Ecto neural progenitor cell (in vitro differentiated cells): ENCODE measurements at regions not wholly inside any gene's neighbourhood (a gene's known extent, or its start where the extent isn't known, plus 50 kb on each side); places are given as distances from the start of the nearest gene placed in this dataset.

Experiments
- DNase-seq: peaks from one replicate; pipeline ENCODE4 v3.0.0-alpha.2; 2018; ENCODE audit warnings: low spot score

DNA sequence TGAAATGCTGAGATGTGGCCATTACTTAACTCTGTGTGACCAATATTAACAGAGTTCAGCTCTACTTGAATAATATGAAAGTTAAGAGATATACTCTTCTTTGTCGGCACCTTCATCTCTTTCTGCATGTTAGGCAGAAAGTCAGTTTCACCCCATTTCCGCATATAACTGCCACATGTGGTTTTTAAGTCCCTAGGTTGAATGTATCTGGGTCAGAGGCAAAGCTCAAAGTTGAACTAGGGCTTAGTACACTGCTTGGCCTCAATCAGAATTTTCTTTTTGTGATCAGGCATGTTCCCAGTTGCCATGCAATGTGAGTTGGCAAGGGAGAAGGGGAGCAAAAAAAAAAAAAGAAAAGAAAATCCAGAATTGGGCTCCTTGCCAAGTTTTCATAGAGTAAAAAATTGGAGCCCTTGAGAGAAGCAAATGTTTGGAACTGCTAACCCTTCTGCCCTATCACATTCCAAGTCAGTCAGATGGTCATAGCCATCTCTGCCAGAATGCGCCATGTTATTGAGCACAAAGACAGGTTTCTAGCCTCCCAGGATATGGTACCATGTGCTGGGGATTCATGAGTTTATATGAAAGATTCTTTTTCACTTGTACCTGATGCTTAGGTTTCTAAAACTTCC, 251.2 kb upstream of the RORB start:
- DNase-seq: no peak

DNA sequence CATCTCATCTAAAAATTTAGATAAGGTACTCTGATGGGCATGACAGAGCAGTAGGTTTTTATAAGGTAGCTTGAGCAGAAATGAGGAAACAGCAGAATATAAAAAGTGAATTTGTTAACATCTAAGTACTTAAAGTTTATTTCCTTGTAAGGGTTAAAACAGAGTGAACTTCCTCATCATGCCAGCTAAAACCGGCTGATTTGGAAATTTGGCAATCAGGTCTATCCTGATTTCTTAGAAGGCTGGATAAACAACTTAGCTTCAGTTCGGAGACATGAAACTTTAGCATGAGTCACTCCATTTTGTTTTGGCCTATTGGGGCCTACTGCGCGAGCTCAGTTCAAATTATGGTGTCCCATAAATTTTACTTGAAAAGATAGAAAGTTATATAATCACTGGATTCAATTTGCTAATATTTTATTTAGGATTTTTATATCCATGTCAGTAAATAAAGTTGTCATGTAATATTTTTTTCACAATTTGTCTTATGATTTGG, 241.6 kb upstream of the RORB start:
- no peak for DNase-seq

DNA sequence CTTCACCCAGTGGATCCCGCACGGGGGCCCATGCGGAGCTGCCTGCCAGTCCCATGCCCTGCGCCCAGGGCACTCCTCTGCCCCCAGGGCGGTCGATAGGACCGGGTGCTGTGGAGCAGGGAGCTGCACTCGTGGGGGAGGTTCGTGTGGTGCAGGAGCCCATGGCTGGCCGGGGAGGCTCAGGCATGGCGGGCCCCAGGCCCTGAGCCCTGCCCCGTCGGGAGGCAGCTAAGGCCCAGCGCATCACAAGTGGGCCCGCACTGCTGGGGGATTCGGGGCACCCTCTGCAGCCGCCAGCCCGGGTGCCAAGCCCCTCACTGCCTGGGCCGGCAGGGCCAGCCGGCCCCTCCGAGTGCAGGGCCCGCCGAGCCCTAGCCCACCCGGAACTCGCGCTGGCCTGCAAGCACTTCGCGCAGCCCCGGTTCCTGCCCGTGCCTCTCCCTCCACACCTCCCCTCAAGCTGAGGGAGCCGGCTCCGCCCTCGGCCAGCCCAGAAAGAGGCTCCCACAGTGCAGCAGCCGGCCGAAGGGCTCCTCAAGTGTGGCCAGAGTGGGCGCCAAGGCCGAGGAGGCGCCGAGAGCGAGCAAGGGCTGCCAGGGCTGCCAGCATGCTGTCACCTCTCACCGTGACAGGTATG, 221.1 kb upstream of the RORB start:
- no peak for DNase-seq

DNA sequence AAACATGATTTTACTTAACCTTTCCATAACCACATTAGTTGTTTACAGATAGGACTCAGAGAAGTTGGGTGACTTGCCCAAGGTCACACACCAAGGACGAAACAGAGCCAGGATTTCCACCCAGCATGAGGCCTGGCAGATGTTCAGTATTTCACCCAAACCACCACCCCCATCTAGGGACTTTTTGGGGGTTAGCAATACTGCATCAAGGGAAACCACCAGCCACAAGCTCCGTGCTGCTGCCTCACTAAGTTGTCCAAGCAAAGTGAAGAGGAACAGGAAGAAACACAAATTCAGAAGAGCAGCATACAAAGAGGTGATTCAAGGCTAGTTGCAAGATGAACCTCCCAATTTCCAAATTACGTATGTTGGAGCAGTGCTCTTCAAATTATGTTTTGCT, 219.6 kb upstream of the RORB start:
- DNase-seq: no peak

DNA sequence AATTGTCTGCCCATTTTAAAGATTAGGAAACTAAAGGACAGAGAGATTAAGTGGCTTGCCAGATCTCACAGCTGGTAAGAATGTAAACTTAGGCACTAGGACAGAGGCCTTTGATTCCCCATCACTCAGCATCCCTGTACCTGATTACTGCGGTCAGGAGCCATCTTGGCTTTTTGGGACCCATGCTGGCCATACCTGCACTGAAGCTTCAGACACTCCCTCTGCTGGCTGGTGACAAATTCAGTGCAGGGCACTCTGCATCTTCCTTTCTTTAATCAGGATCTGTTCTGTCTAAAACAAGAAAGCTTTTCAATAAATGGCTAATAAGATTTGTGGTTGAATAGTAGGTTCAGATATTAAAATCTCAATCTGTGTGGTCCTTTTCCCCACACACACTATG, 215.5 kb upstream of the RORB start:
- no peak for DNase-seq

DNA sequence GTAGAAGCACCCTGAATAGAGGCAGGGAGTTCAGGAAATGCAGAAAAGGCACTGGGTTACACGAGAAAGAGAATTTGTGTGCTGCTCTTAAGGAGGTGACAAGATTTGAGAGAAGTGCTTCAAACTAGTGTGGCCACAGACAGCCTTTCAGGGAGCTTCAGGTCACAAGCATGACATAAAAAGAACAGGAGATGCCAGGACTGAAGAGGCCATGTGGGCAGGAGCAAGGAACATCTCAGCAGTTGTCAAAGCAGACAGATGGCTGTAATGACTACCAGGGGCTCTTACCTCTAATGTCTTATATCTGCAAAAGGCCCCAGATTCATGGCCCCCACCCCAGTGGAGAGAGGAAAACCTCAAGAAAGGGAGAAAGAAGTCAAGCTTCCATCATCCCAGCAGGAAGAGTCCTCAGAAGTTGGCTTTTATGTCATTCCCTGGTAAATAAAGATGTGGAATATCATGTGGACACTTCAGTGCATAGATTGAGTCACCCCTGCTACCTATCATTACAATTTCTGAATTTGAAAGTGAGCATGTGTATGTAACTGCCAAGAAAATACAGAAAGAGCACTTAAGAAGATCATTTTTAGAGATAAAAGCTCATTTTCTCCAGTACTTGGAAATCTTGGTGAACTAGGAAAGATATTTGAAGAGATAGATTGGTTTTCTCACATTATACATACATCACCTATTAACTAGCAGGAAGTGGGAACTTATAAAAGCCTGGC, 214.4 kb upstream of the RORB start:
- DNase-seq: no peak

DNA sequence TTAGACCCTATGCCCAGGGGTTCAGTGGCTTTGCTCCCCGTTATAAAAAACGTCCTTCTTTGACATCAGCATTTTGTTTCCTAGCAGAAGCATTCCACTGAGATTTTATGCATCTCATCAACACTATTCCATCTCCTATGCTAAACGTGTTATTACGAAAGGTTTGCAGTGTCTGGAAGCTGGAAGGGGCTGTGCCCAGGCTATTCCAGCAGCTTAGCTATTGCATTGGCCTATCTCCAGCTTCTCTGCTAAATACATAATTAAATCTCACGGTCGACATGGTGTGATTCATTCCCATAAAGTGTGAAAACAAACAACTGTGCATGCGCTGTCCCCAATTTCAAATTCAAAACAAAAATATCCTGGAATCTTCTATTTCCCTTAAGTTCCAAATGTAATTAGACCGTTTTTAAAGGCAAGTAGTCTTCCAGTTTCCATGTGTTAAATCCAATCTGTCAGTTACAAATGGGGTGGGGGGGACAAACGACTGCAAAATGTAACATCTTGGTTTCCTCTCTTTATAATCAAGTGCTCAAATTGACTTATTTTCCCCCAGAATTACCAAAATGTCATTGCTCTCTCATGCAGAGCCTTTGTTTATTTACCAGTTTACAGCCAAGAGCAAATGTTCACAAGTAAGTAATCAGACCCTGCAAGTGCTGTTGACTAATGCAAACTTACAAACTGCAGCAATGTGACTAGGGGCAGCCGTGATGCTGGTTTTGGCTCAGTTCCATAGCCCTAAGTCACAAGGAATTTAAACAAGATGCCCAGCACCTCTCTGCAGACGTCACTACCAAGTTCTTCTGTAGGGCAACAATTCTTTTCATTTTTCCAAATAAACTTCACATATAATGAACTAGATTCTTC, 212.3 kb upstream of the RORB start:
- DNase-seq: no peak

DNA sequence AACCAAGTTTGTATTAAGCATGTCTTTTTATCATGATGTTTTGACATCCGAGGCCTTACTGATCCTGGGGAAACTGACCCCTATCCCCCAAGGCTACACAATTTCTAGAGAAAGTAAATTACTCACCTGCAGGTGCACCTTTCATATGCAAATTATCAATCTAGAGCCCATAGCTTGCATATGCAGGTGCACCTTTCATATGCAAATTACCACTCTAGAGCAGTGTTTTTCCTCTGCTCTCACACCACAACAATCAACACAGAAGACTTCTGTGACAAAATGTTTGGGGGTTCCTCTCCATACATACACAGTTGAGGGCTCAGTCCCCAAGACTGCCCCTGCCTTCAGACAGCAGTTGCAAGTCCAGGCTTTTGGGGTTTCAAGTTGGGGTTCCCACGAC, 203.7 kb upstream of the RORB start:
- DNase-seq: no peak

DNA sequence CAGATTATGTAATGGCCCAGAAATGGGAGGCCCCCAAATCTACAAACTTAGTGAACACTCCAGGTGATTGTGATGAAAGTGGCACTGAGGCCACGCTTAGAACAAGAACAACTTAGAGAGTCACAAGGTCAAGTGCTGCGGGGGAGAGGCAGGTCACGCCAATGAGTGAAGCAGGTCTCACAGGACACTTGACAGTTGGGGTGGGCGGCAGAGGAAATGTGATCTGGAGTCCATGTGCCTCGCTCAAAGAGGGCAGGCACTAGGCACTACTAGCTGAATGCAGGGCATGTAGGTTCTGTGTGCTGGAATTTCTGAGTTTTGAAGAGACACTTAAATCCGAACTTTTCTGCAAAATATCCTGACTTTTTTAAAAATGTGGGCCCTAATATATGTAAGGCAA, 193.2 kb upstream of the RORB start:
- DNase-seq: no peak

DNA sequence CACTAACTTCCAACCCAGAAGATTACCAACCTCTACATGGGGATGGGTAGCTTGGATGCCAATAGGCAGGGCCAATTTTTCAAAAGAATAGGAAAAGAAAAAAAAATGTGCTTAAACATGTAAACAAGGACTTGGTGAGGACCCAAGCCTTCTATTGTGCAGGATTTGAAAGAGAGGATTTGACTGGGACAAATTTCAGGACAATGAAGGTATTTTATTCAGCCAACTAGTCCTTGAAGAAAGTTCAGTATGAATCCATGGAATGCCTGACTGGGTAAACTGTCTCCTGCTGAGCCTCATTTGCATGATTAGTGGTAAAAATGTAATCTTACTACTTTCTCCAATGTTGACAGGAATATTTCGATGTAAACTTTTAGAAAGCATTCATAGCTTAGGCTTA, 192.5 kb upstream of the RORB start:
- no peak for DNase-seq

DNA sequence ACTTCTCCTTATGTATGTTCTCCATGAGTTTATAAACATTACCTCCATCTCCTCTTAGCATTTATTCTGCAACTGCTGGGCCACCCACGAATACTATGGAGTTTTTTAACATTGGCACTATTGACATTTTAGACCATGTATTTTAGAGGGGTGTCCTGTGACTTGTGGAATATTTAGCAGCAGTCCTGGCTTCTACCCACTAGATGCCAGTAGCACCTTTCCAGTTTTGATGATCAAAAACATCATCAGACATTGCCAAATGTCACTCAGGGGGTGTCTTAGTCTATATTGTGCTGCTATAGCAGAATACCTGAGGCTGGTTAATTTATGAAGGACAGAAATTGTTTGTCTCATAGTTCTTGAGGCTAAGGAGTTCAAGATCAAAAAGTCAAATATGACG, 187.5 kb upstream of the RORB start:
- DNase-seq: no peak

DNA sequence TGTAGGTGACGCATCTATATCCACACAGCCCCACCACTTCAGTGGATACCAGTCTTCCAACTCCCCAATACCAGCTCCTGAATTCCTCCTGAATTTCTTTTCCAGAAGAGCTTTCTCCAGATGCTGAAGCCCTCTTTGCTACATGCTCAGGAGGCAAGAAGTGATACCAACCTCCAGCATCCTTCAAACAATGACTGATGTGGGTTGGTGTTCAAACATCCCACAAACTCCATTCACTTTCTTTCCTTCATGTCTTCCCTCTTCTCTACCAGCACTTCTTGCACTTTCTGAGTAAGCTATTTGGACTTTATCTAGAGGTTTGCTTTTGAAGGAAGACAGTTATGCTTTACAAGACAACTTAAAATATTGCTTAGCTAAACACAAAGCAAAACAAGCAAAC, 179.9 kb upstream of the RORB start:
- DNase-seq: no peak

DNA sequence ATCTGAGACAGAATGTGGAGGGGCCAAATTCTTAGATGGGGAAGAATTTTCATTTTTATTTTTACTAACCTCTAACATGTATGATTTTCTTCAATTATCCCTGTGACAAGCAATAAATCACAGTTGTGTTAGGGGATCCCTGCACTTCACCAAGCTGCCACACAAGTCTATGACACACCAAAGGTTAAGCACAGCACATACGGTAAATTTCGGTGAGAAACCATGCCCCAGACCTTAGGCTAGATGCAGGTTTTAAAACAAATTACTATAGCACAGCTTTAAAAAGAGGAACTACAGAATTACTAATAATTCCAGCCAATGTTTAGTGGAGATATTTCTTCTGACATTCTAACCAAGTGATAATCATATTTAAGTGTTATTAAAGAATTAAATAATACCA, 175.7 kb upstream of the RORB start:
- DNase-seq: no peak

DNA sequence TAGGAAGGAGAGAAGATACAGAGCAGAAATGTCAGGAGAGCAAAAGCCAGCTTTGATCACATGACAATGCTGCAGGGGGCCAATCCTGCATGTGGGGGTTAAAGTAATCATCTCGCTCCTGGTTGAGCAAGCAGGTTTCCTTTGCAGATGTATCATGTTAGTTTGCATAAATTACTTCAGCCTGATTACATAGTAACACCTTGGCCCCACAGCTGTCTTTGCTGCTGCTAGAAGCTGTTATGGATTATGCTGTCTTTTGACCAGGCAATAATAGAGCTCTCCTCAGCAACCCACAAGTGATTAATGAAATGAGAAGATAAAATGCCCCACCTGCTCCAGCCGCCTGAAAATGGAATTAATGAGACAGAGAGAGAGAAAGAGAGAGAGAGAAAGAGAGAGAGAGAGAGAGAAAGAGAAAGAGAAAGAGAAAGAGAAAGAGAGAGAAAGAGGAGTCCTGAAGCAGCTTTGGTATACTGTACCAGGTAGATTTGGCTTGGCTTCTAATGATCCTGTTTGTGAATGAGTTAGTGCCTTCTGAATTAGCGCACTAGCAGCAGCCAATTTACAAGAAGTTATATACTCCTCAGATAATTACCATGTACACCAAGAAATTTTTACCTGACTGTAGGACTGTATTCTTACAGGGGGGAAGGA, 174.3 kb upstream of the RORB start:
- DNase-seq: no peak

DNA sequence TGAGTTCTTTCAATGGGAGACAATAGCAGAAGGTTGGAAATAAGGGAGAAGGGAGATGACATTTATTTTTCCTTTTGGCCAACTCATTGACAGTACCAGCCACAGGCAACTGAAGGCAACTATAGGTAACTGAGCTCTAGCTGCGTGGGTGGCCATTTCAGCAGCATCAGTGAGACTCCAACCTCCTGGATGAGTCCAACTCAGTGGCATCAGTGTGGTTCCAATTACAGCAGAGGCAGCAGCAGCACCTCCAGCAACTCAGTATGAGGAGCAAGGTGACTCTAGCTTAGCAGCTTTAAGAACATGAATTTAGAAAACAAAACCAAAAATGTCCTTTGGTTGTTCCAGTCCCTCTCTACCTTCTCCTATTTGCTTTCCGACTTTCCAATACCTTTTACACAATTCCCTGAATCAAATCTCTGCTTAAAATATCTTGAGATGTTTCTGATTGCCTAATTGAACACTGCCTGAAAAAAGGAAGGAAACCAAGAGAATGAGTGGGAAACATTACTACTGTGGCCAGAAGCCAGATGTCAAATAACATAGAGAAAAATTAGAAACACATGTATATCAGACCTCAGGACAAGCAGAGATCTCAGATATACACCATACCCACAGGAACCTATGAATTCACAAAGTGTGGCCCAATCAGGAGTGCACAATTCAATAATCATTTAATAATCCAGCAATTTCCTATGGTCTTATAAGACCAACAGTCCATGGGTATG, 166.5 kb upstream of the RORB start:
- no peak for DNase-seq

DNA sequence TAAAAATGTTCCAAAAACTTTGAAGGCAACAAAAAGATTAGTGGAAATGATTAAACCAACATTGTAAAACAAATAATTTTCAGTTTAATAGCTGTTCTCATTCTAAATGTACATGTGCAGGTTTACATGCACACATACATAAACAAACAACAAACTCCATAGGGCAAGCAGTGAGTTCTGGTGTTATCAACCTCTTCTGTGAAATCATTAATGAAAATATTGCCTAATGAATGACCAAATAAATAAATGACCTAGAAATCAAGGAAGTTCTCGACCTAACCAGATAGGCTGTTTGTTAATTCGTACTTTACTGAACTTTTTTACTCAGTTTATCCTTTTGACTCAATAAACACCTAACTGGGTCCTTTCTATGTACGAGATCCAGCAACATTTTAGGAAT, 165.5 kb upstream of the RORB start:
- no peak for DNase-seq

DNA sequence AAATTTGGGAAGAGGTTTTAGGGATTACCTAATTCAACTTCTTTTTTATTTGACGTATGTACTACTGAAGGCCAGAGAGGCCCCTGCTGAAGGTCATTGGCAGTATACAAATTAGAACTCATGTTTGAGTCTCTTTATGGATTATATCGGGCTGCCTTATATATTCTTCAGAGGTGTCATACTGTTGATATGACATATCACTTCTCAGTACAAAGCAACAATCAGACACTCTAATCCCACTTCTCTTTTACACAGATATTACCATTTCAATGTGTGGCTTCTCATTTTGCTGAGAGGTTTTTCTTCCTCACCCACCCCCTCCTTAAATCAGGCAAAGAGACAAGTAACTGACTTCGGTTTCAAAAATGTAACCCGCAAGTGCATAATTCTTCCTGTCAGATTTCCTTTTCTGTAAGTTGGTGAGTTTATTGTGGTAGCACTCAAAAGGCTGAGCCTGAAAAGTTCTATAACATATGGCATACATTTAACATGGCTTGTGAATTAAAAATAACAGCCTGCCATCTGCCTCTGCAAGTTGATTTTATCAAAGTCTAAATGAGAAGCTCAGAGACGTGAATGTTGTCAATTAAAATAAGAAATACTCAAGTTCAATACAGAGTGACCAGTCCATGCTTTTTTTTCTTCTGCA, 163.6 kb upstream of the RORB start:
- no peak for DNase-seq

DNA sequence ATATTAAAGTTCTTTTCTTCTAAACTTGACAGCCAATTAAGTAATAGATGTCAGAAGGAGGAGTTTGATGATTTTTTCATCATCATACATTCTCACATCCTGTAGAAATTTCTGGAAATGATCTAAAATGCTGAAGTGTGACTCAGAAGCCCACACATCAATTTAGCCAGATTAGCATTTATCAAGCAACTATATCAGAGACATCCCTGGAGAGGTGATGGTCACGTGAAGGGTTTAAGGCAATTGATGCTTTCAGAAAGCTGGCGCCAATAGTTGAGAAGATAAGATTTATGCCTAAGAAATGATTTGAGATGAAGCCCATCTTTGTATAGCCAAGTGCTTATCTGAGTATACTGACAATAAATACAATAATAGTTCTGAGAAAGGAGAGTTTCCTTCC, 162.9 kb upstream of the RORB start:
- no peak for DNase-seq

DNA sequence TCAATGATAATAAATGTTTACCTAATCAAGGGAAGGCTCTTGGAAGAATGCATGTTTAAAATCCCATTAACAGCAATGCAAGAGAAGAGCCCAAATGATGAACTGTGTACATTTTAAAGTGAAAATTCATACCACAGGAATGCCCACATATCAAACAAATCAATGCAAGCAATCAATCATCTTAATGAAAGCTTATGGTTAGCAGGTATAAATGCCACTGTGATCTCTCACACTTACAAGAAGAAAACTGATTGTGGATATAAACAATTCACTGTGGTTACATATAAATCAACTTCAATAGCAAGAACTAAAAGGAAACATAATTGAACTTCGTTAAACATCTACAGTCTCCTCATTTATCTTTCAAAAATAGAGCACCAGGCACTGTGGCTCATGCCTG, 161.0 kb upstream of the RORB start:
- DNase-seq: no peak

DNA sequence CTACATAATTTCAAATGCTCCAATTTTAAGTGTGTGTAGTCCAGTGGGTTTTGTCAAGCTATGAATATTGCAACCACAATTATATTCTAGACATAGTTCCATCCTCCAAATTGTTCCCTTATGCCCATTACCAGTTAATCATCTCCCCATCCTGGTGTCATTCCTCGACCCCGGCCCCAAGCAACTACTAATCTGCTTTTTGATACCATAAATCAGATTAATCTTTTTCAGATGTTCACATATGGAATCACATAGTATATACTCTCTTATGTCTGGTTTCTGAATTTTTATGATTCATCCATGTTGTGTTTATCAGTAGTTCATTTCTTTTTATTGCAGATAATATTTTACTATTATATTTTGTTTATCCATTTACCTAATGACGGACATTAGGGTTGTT, 148.4 kb upstream of the RORB start:
- no peak for DNase-seq

DNA sequence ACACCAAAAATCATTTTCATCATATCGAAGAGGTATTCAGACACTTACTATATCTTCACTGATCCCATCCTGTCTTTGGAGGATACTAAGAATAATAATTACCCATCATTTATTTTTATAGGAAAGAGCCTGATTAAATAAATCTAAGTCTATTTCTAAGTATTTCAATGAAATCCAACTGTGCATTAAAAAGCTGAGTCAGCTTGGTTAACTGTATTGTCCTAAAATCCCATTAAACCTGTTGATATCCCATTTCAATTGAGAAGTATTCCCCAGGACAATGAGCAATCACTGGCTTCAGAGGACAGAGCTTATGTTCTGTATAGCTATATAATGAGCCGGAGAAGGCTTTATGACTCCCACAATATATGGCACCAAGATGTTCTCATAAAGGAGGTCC, 142.0 kb upstream of the RORB start:
- DNase-seq: no peak
